Right renal cortex interstitium (tissue), 3 donors: ENCODE measurements at regions not wholly inside any gene's neighbourhood (a gene's known extent, or its start where the extent isn't known, plus 50 kb on each side); places are given as distances from the start of the nearest gene placed in this dataset.

Source experiments
- DNase-seq, 3 donors: peaks; one replicate each; pipeline ENCODE4 v3.0.0-alpha.2; 2013; ENCODE audit warnings: low read depth in 3 of 3, low spot score in 2 of 3

DNA sequence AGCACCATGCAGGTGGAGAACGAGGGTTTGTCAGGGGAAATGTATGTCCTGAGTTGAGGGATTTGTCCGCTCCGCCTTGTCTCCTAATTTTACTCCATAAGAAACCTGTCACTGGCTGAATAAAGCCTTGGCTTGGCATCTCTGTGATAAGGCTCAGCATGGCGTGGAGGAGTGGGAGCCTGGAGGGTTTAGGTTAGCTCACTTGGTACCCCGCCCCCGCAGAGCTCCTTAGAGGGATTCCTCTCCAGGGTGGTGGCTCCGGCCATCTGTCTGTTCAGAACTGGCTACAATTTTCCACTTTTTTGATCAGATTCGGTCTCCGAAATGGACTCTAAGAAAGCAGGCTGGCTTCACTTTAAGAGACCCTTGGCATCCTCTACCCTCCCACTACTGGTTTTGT is 192.2 kb upstream of the SYNDIG1 start:
- DNase-seq, result no peak

DNA sequence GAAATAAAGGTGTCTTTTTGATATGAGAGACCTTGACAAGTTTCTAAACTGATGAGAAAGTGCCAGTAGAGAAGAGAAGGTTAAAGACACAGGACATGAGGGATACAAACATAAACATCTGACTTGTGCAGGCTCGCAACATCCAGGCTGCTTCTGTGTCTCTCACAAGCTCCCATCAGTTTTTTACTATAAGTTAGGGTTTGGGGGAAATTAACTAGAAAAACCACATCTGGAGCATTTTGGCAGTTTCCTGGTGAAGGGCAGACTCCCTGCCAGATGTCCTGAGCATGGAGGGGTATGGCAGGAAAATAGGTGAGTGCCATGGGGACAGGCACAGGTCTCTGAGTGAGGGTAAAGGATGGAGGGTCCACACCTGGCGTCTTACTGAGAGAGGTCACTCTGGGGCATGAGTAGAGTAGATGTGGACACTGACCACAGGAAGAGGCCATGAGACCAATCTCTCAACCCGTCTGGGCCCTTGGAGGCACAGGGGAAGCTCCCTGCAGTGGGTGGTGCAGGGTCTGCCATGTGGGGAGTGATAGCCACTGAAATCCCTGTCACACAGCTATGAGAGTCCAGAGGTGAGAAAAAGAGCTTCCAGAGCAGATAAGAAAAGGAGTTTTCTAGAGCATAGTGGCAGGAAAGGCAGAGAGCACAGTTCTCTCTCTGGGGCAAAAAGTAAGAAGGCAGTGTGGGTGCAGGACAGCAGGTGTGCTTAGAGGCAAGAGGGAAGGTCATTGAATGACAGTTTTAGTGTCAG is 193.3 kb upstream of the SYNDIG1 start:
- no peak for DNase-seq

GRCh38 chr20:24273251-24273650 is 196.2 kb upstream of the SYNDIG1 start:
- DNase-seq, result no peak

DNA sequence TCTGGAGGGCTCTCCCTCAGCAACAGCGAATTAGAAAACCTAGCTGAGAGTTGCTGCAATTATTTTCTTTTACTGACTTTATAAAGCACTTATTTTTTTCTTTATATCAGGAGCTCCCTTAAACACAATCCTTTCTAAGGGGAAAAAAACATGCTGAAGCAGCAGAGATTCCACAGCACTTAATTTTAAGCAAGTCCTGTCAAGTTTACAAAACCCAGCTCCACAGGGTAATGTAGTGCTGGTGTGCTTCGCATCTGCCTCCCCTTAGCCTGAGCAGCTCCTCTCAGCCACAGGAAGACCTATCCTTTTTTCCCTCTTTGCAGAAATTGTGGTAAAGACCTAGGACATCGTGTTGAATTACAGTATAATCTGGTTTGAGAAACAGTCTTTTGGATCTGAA is 208.1 kb upstream of the SYNDIG1 start:
- DNase-seq, result no peak

DNA sequence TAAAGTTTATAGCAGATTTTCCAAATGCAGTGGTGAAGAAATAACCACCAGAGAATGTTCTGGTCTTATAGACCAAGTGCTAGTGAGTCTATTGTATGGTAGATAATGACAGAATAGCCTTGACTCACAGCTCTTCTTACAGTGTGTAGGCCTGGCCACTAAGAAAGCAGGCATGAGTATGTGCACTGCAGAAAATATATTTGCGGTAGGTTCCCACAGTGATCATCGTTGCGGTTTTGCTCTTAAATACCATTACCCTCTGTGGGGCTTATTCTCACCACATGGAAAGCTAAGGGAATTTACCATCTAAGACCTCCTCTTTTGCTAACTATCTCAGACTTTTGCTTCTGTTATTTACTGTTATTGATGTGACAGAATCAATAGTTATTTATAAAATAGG is 212.3 kb upstream of the SYNDIG1 start:
- DNase-seq, result no peak

DNA sequence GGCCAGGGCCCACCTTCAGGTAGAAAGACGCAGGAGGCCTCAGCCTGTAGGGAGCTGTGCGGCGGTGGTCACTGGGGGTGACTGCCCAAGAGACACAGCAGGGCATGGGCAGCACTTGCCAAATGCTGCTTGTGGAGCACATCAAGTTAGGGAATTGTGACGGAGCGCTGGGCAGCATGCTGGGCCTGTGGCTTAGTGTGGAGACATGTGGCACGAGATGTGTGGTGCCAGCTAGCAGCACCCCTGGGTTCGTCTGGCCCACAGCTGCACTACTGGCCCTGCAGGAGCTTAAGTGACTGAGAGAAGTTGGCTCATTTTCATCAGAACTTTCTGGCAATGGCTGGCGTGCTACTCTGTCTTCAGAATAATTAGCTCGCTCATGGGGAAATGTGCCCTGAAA is 213.1 kb upstream of the SYNDIG1 start:
- no peak for DNase-seq

- DNase-seq, result no peak
Measured at GRCh38 chr20:24254480-24254879, 214.9 kb upstream of the SYNDIG1 start.

DNA sequence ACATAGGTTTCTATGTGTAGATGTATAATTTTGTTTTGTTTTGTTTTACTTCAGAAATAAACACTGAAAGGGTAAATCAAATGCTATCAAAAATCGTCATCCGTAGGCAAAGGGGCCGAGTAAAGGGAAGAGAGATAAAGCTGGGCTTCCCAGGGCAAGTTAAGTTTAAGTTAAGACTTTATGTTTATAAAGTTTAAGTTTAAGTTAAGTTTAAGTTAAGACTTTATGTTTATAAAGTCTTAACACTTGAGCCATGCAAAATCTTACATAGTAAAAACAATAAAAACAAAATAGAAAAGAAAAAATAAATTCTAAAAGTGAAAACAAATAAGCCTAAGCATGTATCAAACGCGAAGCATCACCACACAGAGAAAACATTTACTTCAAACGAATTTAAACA is 216.1 kb upstream of the SYNDIG1 start:
- DNase-seq, result no peak

DNA sequence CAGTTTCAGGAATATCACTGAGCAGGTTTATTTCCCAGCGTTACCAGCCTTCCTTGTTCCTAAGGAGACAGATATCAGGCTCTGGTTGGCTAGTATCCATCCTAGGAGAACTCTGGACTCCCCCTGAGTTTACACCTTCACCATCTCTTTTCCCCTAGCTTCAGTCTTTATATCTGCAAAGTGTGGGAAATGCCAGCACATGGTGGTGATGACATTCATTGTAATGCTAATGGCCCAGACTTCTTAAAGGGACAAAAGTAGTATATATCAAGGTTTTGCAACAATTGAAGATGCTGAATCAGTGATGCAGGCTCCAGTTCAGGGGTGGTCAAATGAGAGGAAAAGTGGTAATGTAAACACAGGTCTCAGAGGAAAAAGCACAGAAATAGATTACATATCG is 224.3 kb upstream of the SYNDIG1 start:
- no peak for DNase-seq

DNA sequence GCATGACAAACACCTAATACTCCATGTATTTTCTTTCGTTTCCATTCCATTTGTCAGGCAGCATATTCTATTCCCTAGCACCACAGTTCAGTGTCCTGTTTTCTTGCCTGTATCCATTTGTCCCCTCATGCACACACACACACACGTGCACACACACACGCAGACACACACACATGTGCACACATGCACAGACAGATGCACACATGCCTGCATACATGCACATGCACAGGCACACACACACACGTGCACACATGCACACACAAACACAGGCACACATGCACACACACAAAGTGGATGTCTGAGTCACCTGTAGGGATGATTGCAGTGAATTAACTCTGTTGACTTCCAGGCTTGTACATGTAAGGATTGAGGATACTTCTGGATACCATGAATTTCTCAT is 226.7 kb upstream of the SYNDIG1 start:
- no peak for DNase-seq

GRCh38 chr20:24241466-24241865 is 228.0 kb upstream of the SYNDIG1 start:
- no peak for DNase-seq

DNA sequence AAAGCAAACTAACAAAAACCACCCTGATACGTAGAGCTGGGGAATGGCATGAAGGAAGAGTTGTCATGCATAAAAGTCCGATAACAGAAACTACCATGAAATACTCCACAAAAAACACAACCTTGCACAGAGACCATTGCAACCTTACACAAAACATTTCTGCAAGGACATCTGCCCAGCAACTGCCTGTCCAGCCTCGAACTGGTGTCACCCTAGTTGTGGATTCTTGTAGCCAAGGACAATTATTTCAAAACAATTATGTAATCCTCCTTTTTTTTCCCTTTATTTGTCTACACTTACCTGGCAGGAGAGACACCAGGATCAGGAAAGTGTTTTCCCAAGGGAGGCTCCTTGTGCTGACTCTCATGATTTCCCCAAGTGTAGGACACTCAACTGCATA is 232.5 kb upstream of the SYNDIG1 start:
- DNase-seq, result no peak

DNA sequence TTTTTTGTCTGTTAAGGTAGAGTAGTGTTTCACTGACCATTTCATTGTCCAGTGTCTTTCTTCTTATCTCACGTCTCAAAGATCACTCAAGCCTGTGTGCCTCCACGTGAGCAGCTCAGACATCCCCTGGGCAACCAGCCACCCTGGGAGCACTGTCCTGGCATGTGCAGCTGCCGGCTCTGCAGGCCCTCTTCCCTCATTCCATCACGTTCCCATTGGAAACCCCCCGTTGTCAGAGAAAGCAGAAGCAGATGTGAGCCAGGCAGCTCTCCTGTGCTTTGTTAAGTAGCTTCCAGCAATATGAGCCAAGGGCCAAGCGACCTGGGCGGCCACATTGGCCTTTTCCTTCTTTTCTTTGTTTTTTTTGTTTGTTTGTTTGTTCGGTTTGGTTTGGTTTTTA is 233.2 kb upstream of the SYNDIG1 start:
- DNase-seq, result no peak

DNA sequence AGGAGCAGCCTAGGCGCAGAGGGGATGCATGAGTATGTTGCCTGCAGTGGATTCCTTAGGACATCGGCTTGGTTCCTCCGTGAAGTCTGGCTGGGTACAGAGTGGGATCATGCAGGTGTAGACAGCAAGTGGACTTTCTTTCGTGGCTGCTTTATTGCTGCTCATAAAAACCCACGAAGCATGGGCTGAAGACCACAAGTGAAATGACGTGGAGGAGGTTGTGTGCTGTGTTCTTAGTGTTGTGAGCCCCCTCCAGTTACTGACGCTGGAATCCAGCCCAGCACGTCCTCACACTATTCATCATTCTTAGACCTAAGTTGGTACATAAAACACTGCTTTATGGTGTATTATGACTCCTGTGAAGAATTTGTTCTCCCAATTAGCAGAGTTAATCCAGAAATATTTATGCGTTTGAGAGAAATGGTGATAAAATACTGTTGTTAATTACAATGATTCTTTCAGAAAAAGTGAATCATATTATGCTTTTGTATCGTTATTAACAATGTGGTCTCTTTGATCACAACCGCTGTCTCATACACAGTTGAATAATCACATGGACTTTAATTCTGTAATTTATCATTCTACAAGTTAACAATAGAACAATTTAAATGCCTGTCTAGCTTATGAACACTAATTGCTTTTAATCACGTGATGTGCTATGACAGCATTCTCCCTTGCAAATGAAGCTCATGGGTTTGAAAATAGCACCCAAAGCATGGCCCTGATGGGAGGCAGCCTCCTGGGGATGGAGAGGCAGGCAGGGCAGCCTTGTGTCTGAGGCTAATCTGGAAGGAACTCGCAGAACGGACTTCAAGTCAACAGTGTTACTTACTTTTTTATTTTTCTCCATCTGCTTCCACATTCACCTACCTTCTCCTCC is 233.9 kb upstream of the SYNDIG1 start:
- DNase-seq, result peak; percentile 1 to 10 (median 6)

GRCh38 chr20:24227600-24227999 is 239.0 kb upstream of the GGTLC1 start:
- DNase-seq, result no peak

- no peak for DNase-seq
Measured at GRCh38 chr20:24212494-24212893, 223.9 kb upstream of the GGTLC1 start.

DNA sequence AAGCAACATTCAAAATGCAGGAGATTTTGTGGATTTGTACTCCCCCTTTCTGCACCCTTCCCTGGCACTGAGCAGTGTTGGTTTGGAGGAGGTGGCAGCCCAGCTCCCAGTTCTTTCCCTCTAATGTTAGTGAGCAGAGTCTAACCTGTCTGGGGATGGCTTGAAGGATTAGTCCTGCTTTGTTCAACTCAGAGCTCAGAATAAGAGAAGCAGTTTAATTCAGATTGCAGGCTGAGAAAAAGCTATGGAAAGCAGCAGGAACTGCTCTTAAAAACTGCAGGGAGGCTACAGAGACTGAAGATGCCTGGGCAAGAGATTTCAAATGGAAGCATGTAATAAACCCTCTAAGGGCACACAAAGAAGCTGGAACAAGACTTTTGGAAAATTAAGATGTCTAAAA is 223.4 kb upstream of the GGTLC1 start:
- DNase-seq, result no peak

- DNase-seq, result no peak
Measured at GRCh38 chr20:24210356-24210755, 221.8 kb upstream of the GGTLC1 start.

- no peak for DNase-seq
Measured at GRCh38 chr20:24208652-24209051, 220.1 kb upstream of the GGTLC1 start.

DNA sequence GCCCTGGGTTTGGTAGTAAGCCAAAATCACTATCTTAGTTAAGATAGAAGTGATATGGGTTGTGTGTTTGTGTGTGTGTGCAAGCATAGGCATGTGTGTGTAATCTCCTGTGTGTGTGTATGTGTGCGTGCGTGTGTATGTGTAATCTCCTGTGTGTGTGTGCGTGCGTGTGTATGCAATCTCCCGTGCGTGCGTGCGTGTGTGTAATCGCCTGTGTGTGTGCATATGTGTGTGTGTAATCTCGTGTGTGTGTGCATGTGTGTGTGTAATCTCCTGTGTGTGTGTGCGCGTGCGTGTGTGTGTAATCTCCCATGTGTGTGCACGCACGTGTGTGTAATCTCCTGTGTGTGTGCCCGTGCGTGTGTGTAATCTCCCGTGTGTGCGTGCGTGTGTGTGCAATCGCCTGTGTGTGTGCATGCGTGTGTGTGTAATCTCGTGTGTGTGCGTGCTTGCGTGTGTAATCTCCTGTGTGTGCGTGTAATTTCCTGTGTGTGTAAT is 219.3 kb upstream of the GGTLC1 start:
- DNase-seq, result no peak

GRCh38 chr20:24206995-24207394 is 218.4 kb upstream of the GGTLC1 start:
- DNase-seq, result no peak
